HG02759 (cell line): ENCODE measurements at regions not wholly inside any gene's neighbourhood (a gene's known extent, or its start where the extent isn't known, plus 50 kb on each side); places are given as distances from the start of the nearest gene placed in this dataset.

Experiments
- ATAC-seq: cut with Tn5 transposase; IDR thresholded peaks from one replicate; pipeline ENCODE4 v1.9.1; 2021; ENCODE audit warnings: mild to moderate bottlenecking, moderate library complexity; ENCODE audit not compliant: unreplicated experiment

GRCh38 chr2:19300961-19301360 is 57.5 kb downstream of the OSR1 start:
- no peak for ATAC-seq

- no peak for ATAC-seq
Measured at GRCh38 chr2:19299522-19299921, 58.9 kb downstream of the OSR1 start.

DNA sequence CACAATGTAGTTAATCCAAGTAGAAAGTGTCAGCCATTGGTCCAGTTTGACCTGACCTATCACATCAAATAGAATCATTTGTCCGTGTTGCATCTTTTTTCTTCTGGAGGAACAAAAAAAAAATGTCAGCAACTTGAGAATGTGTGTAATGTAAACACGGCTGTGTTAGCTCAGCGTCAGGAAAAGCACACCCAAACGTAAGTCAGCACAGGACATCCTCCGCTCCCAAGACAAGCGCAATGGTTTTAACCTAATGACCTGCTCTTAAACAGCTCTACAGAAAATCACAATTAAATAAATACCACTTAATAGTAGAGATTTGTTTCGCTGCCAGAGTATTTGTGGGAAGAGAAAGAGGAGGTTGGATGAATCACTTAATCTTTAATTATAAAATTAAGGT is 59.4 kb downstream of the OSR1 start:
- no peak for ATAC-seq

DNA sequence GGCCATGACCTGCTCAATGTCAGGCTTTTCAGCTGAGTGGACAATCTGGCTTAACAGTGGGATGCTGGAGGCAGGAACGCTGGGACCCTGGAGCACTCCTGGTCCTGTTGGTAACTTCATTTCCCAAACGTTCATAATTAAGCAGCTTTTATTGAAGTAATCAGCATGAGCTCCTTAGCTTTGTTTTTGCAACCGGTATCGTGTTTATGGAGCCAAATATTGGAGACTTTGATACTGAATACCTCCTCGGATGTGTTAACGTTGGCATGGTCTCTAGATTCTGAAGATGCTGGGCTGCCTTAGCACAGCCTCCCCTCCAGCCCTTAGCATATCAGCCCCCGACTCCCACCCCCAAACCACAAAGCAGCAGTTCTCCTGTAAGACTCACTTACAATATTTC is 60.7 kb downstream of the OSR1 start:
- ATAC-seq = no peak

GRCh38 chr2:19295998-19296502 is 62.4 kb downstream of the OSR1 start:
- no peak for ATAC-seq

DNA sequence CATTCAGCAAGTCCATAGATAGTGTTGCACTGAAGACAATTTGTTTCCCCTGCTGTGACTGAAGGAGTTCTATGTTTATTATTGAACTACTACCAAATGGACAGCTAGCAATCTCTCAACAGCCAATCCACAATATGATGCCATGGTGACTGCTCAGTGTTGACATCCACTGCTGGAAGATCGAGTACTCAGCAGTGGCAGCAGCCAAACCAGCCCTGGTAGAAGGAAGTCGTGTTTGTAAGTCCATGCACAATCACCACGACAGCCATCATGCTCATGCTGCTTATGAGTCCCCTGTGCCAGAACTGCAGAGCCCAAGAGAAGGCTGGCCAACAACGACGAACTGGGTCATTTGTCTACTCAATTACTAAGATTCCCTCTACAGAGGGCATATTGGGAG is 66.4 kb downstream of the OSR1 start:
- no peak for ATAC-seq

DNA sequence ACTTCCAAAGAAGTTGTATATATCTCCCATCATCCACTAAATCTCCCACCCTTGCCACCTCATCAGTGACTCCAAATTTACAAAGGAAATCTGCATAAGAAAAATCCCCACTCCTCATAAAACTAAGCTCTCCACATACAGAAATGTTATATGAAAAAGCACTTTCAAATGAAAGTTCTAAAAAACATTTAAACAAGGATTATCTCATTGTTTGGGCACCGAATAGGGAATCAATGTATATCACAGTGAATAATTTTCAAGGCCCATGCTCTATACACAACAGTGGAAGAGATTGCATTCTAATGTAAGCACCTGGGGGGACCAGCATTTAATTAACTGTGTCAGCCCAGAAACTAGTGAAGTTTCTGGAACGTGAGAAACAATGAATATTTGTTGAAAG is 70.1 kb downstream of the OSR1 start:
- ATAC-seq = no peak

- no peak for ATAC-seq
Measured at GRCh38 chr2:19287324-19287723, 71.1 kb downstream of the OSR1 start.

DNA sequence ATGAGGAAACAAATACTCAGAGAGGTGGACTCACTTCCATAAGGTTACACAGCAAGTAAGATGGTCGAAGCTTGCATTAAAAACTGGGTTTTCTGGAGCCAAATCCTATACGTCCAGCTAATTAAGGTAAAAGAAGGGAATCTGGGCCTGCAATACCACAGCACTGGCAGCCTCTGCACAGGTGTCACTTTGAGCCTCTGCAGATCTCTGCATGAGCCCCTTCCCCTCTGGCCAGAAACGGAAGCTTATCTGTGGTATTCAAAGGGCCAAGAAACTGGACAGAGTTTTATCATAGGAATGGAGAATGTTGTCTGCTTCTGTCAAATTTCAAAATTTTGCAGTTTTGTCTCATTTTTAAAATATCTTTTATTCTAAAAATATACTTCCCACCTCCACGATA is 76.1 kb downstream of the OSR1 start:
- ATAC-seq = no peak

GRCh38 chr2:19274439-19274838 is 84.0 kb downstream of the OSR1 start:
- no peak for ATAC-seq

- ATAC-seq = no peak
Measured at GRCh38 chr2:19272941-19273470, 85.4 kb downstream of the OSR1 start.

DNA sequence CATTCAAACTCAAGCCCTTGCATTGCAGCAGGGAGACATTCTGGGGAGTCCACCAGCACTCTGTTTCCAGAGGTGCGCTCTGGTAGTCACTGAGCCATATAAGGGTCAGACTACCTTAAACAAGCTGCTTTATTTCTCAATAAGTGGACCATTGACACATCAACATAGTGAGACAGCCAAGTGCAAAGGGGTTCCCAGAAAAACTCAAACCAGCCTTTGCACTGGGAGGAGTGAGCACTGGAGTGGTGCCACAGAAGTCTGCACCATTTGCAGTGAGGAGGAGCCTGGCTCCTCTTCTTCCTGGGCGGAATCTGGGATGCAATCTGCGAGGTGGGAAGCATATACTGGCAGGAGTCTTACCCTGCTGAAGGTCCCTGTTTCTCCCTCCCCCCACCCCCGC is 86.4 kb downstream of the OSR1 start:
- ATAC-seq = no peak

- ATAC-seq = no peak
Measured at GRCh38 chr2:19264852-19265251, 93.6 kb downstream of the OSR1 start.

DNA sequence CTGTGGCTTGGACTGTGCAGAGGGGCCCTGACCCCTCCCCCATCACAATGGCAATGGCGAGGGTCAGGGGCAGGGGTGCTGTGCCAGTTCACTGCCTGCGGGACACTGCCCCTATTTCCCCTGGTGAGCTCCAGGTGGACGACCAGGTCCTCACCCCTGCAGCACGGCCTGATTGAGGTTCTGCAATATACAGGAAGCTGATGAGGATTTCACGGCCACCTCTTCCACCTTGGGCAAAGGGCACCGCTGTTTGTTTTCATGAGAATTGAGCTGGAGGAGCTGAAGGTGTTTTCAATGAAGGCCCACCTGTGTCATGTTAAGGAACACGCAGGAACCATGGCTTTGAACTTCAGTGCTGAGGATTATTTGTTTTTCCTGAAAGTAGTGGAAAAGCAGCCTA is 96.3 kb downstream of the OSR1 start:
- ATAC-seq = no peak

DNA sequence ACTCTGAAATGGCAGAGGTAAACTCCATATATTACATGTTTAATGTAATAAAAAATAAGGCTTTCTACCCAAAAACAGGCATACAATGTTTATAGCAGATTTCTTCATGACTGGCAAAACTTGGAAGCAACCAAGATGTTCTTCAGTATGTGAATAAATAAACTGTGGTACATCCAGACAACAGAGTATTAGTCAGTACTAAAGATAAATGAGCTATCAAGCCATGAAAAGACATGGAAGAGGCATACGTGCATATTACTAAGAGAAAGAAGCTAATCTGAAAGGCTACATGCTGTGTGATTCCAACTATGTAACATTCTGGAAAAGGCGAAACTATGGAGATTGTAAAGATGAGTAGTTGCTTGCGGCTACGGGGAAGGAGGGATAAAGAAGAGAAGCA is 97.4 kb downstream of the OSR1 start:
- no peak for ATAC-seq

- ATAC-seq = no peak
Measured at GRCh38 chr2:19256121-19256601, 102.3 kb downstream of the OSR1 start.

- no peak for ATAC-seq
Measured at GRCh38 chr2:19255481-19255880, 102.9 kb downstream of the OSR1 start.

DNA sequence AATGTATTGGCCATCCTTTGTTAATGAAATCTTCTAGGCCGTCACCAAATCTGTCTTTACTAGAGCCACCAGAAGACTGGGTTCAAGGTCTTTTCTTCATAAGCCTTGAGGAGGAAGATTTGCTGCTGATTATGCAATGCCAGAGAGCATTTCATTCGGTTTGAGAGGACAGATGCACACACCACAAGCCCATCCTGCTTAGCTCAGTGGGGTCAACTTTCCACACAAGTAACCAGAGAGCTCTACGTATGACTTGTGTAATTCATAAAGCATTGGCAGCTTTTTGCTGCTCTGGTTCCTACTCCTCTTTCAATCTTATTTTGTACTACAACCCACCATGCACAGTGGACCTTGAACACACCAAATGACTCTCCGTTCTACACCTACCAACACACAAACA is 106.9 kb downstream of the OSR1 start:
- ATAC-seq = no peak

DNA sequence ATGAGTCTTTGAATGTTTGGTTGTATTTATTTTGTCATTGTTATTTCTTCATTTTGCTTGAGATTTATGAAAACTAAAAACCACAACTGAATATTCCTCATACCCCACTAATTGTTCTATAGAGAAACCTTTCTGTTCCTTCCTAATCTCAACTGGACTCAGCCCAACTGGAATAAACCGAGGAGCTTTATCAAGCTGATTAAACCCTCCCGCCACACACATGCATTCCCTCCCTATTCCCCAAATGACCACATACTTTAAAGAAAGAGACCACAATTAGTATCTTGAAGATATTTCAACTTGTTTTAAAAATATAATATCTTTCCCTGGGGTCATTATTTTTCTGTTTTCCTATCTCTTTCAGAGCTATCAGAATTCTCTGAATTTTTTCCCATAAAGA is 107.5 kb downstream of the OSR1 start:
- ATAC-seq = no peak

- no peak for ATAC-seq
Measured at GRCh38 chr2:19247186-19247585, 111.2 kb downstream of the OSR1 start.

GRCh38 chr2:19246496-19246895 is 111.9 kb downstream of the OSR1 start:
- no peak for ATAC-seq

GRCh38 chr2:19244460-19245363 is 113.7 kb downstream of the OSR1 start:
- no peak for ATAC-seq
